Endothelial cell of umbilical vein (primary cell): ENCODE measurements at regions not wholly inside any gene's neighbourhood (a gene's known extent, or its start where the extent isn't known, plus 50 kb on each side); places are given as distances from the start of the nearest gene placed in this dataset.
A peak's percentile ranks its signal among the peaks of the same experiment; 100 is the strongest.

Experiments
- BruUV-seq: library from RNA; stranded (reverse); fragments of 400-500 nt; replicated peaks from 2 replicates; lab custom pipeline; 2021; lab: Mats Ljungman, UMichigan
- CTCF ChIA-PET: fragments of 300-600, 350-600 bp; sonication (Branson Sonifier 250); formaldehyde crosslinking; loops from one replicate; lab custom pipeline; 2021; ENCODE audit warnings: antibody characterized with exemption, inconsistent platforms; lab: Charles Lee
- POLR2A ChIA-PET: fragments of 300-600, 350-600 bp; sonication (Branson Sonifier 250); formaldehyde crosslinking; loops from one replicate; lab custom pipeline; 2021; ENCODE audit warnings: antibody characterized with exemption, inconsistent platforms; lab: Charles Lee
- DNase-seq: peaks from one replicate; pipeline ENCODE4 v3.0.0-alpha.2; 2011; ENCODE audit warnings: low read depth, low spot score
- FAIRE-seq: peaks from 2 replicates; lab custom pipeline; 2011; peaks lifted over from hg19 to GRCh38; lab: Jason Lieb, UNC
- H2AFZ ChIP-seq: 2 replicates; pipeline ENCODE4 v1.6.0; 2012; ENCODE audit warnings: low read depth, low read length, control low read depth, inconsistent platforms
- H3K27ac ChIP-seq: 2 replicates; pipeline ENCODE4 v1.5.1; 2011; ENCODE audit warnings: low read depth, mild to moderate bottlenecking, control low read depth, low read length, moderate library complexity; ENCODE audit not compliant: insufficient read depth
- H3K27me3 ChIP-seq, 2 experiments: 2 replicates each; pipeline versions ENCODE4 v1.6.0 to v1.6.1; 2011; ENCODE audit warnings: low read length in 2 of 2, mixed read lengths in 1 of 2; ENCODE audit not compliant: control insufficient read depth in 2 of 2, insufficient read depth in 2 of 2
- H3K36me3 ChIP-seq, 2 experiments: 2 replicates in 1 of 2; 3 replicates in 1 of 2; pipeline ENCODE4 v1.5.1; 2011; ENCODE audit warnings: low read length in 2 of 2, mild to moderate bottlenecking in 1 of 2, moderate library complexity in 1 of 2; ENCODE audit not compliant: control insufficient read depth in 2 of 2, insufficient read depth in 2 of 2; ENCODE audit errors: extremely low read depth in 1 of 2
- H3K4me1 ChIP-seq: 3 replicates; pipeline ENCODE4 v1.5.1; 2011; ENCODE audit warnings: mild to moderate bottlenecking, low read length; ENCODE audit not compliant: control insufficient read depth, insufficient read depth; ENCODE audit errors: extremely low read depth
- H3K4me2 ChIP-seq: 2 replicates; pipeline ENCODE4 v1.6.1; 2011; ENCODE audit warnings: low read length, control low read depth, mixed read lengths; ENCODE audit not compliant: insufficient read depth
- H3K4me3 ChIP-seq, 3 experiments: fragments of 200-600 bp in 1 of 3; sonication (generic), shearing (Covaris generic) in 1 of 3; replicated peaks in 1 of 3; 2 replicates each; pipeline ENCODE4 v1.5.1; 2011 to 2016; ENCODE audit warnings: control low read depth in 3 of 3, low read length in 3 of 3, mild to moderate bottlenecking in 2 of 3, inconsistent platforms in 1 of 3, low read depth in 1 of 3, moderate library complexity in 1 of 3; ENCODE audit not compliant: insufficient read depth in 1 of 3
- H3K79me2 ChIP-seq: 2 replicates; pipeline ENCODE4 v1.6.0; 2012; ENCODE audit warnings: low read length, inconsistent platforms; ENCODE audit not compliant: control insufficient read depth, insufficient read depth
- H3K9ac ChIP-seq: replicated peaks from 2 replicates; pipeline ENCODE3; 2011; ENCODE audit warnings: low read length, control low read depth; ENCODE audit not compliant: insufficient read depth; ENCODE audit errors: extremely low read depth
- H3K9me1 ChIP-seq: replicated peaks from 3 replicates; pipeline ENCODE4 v1.6.0; 2011; ENCODE audit warnings: mild to moderate bottlenecking, low read length; ENCODE audit not compliant: control insufficient read depth, insufficient read depth; ENCODE audit errors: extremely low read depth
- H3K9me3 ChIP-seq: replicated peaks from 2 replicates; pipeline ENCODE4 v1.5.1; 2012; ENCODE audit warnings: low read length, inconsistent platforms; ENCODE audit not compliant: control insufficient read depth, insufficient read depth
- H4K20me1 ChIP-seq: replicated peaks from 2 replicates; pipeline ENCODE3; 2011; ENCODE audit warnings: mild to moderate bottlenecking, low read length; ENCODE audit not compliant: control insufficient read depth, insufficient read depth; ENCODE audit errors: extremely low read depth
- EZH2 ChIP-seq: IDR thresholded peaks from 2 replicates; pipeline ENCODE4 v1.6.1; 2012; ENCODE audit warnings: borderline replicate concordance, low read depth, mild to moderate bottlenecking, moderate library complexity, low read length, inconsistent platforms; ENCODE audit not compliant: severe bottlenecking
- FOS ChIP-seq: IDR thresholded peaks from 2 replicates; pipeline ENCODE4 v1.6.1; 2011; ENCODE audit warnings: mild to moderate bottlenecking, low read length, moderate library complexity, borderline replicate concordance; ENCODE audit not compliant: insufficient read depth
- GATA2 ChIP-seq: IDR thresholded peaks from 2 replicates; pipeline ENCODE4 v1.7.0; 2011; ENCODE audit warnings: low read depth, mild to moderate bottlenecking, moderate library complexity, mixed read lengths, low read length; ENCODE audit not compliant: insufficient read length, insufficient read depth
- JUN ChIP-seq: IDR thresholded peaks from 2 replicates; pipeline ENCODE4 v1.6.1; 2011; ENCODE audit warnings: borderline replicate concordance, low read depth; ENCODE audit not compliant: insufficient read length, insufficient read depth
- MYC ChIP-seq: IDR thresholded peaks from one replicate; pipeline ENCODE4 v1.6.1; 2011; ENCODE audit warnings: mild to moderate bottlenecking, low read depth, low read length
- POLR2A ChIP-seq: IDR thresholded peaks from 2 replicates; pipeline ENCODE4 v1.6.1; 2012; ENCODE audit warnings: low read depth, mild to moderate bottlenecking, control low read depth, low read length
- POLR2AphosphoS5 ChIP-seq: IDR thresholded peaks from 2 replicates; pipeline ENCODE4 v1.6.1; 2012; ENCODE audit warnings: low read depth, mild to moderate bottlenecking, control low read depth, low read length, moderate library complexity; ENCODE audit not compliant: insufficient read depth
- dilution Hi-C: fragments of 300-500 bp; cut with MboI; formaldehyde crosslinking; loops from one replicate; pipeline ENCODE4 v1.15.0; 2019; ENCODE audit warnings: low sequenced_read_pairs; ENCODE audit not compliant: extremely low pct_ligation_motif_present
- intact Hi-C: fragments of 100-400 bp; cut with micrococcal nuclease; formaldehyde crosslinking; loops from one replicate; pipeline ENCODE4 v1.10.0; 2022
- TF ChIP-seq, protein P1 (sequence below): IDR thresholded peaks from 2 replicates; pipeline ENCODE4 v1.6.1; 2011; ENCODE audit not compliant: insufficient read depth, insufficient read length
- TF ChIP-seq, protein P2 (sequence below), 2 donors: IDR thresholded peaks; 1 replicate in 1 of 2; 2 replicates in 1 of 2; pipeline ENCODE4 v1.5.1; 2011; ENCODE audit warnings: low read length in 2 of 2, mild to moderate bottlenecking in 2 of 2, moderate library complexity in 2 of 2, control low read depth in 1 of 2, inconsistent platforms in 1 of 2, low read depth in 1 of 2; ENCODE audit not compliant: insufficient read depth in 1 of 2; ENCODE audit errors: extremely low read depth in 1 of 2

DNA sequence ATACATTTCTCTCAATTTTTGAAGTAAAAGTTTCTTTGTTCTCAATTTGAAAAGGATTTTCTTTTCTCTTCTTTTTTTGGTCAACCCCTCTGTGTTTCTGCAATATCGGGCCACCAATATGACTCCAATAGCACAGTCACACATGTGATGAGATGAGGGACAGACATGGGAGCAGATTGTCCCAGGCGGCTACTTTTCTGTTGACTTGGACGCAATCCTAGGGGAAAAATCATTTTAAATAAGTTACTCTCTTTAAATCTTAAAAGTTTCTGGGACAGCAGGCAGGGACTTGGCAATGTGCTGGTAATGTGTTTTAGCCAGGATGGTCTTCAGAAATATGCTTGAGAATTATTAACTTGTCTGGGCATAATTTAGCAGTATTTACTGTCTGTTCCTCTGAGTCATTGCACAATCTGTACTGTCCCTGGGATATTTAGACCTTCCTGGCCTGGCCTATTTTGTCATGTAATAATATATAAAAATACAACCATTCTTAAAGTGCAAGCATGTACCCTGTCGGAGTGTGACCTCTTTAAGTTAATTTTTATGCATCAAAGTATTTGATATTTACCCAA lies 388.5 kb upstream of the FANCL start:
- H3K27ac ChIP-seq, result no peak overlapping the region
- intact Hi-C loops, result loop anchor here (5.0 to 10.0 kb wide), 2 partner anchors 385 to 1923 kb away; partner anchors contain the start of genes BCL11A and FANCL
- no peaks in the 10 kb centered on the region for H3K9me3 ChIP-seq
- H3K36me3 ChIP-seq, result no peaks in the 10 kb centered on the region
- POLR2A ChIA-PET, result no interaction called here
- FAIRE-seq, result no peak
- DNase-seq, result no peak
- dilution Hi-C loops, result no loop called here
- CTCF ChIA-PET, result no interaction called here
- H3K27me3 ChIP-seq, result no peaks in the 10 kb centered on the region
- no peaks in the 10 kb centered on the region for H3K9me1 ChIP-seq
- H4K20me1 ChIP-seq, result no peaks in the 10 kb centered on the region
- no TSS peak for BruUV-seq
- TF ChIP-seq FOS (peak; percentile 49), MYC (no peak)
- no peak overlapping the region for H3K9ac ChIP-seq
- peaks cover 24% of the 10 kb centered on the region for H3K4me1 ChIP-seq
- H2AFZ ChIP-seq, result peak overlapping the region; percentile 20
- H3K79me2 ChIP-seq, result no peaks in the 10 kb centered on the region
- H3K4me3 ChIP-seq, result no peak overlapping the region
- no peak overlapping the region for H3K4me2 ChIP-seq

DNA sequence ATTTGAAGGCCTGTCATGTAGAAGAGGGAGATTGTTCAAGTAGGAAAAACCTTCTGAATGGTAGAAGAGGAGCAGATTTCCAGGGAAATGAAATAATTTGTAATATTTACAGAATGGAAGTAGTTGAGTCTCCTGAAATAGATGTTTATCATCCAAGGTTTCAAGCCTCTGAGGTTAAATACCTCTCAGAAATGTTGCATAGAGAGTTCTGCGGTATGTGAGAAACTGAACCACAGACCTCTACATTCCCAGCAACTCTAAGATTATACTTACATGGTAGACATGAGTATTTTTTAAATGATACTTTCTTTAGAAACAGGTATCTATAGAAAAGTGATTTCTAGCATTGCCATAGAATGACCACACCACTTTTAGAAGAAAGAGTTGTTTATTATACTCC lies 379.8 kb upstream of the FANCL start:
- Histone ChIP-seq H3K9me3 (no peaks in the 10 kb centered on the region), H3K4me2 (peak overlapping the region; percentile 63), H3K9ac (peak overlapping the region; percentile 38), H3K79me2 (no peaks in the 10 kb centered on the region), H3K27me3 (no peaks in the 10 kb centered on the region), H2AFZ (peak overlapping the region; percentile 15), H3K36me3 (no peaks in the 10 kb centered on the region), H3K27ac (peak overlapping the region; percentile 76), H4K20me1 (no peaks in the 10 kb centered on the region), H3K9me1 (no peaks in the 10 kb centered on the region), H3K4me1 (peaks cover 33% of the 10 kb centered on the region), H3K4me3 (no peak overlapping the region)
- ChIA-PET POLR2A (no interaction called here), CTCF (interaction anchor here (1.0 kb wide), 1 partner anchor 12 kb away, joined by 4 read pairs; no protein-coding TSS in a partner anchor)
- dilution Hi-C loops (no loop called here), intact Hi-C loops (loop anchor here (1.0 kb wide), 1 partner anchor 13 kb away; no protein-coding TSS in a partner anchor)
- no peak for DNase-seq
- TF ChIP-seq GATA2 (no peak), FOS (no peak), JUN (no peak), MYC (no peak), EZH2 (no peak), POLR2AphosphoS5 (no peak), POLR2A (no peak)
- TF ChIP-seq, protein P1, sequence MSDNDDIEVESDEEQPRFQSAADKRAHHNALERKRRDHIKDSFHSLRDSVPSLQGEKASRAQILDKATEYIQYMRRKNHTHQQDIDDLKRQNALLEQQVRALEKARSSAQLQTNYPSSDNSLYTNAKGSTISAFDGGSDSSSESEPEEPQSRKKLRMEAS, result no peak
- TF ChIP-seq, protein P2, sequence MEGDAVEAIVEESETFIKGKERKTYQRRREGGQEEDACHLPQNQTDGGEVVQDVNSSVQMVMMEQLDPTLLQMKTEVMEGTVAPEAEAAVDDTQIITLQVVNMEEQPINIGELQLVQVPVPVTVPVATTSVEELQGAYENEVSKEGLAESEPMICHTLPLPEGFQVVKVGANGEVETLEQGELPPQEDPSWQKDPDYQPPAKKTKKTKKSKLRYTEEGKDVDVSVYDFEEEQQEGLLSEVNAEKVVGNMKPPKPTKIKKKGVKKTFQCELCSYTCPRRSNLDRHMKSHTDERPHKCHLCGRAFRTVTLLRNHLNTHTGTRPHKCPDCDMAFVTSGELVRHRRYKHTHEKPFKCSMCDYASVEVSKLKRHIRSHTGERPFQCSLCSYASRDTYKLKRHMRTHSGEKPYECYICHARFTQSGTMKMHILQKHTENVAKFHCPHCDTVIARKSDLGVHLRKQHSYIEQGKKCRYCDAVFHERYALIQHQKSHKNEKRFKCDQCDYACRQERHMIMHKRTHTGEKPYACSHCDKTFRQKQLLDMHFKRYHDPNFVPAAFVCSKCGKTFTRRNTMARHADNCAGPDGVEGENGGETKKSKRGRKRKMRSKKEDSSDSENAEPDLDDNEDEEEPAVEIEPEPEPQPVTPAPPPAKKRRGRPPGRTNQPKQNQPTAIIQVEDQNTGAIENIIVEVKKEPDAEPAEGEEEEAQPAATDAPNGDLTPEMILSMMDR (IDR thresholded peaks at IDR 0.05; ENCODE audit: extremely low read depth in 1 of 2, insufficient read depth in 1 of 2, low read depth in 1 of 2, low read length in 2 of 2), result no peak
- BruUV-seq, result no TSS peak
- FAIRE-seq, result no peak
